ENCODE measurements at regions not wholly inside any gene's neighbourhood (a gene's known extent, or its start where the extent isn't known, plus 50 kb on each side); places are given as distances from the start of the nearest gene placed in this dataset.

GRCh38 chr7:106570146-106570545 is 90.8 kb downstream of the CCDC71L start:
- no peaks in the 10 kb centered on the region for H3K9me3 Mint-ChIP-seq (ENCODE audit: insufficient read depth)
- no peak overlapping the region for H3K4me3 ChIP-seq (ENCODE audit: control extremely low read depth in 1 of 5, extremely low read depth in 1 of 5, insufficient read depth in 1 of 5, low read depth in 2 of 5, low read length in 4 of 5)
- no peaks in the 10 kb centered on the region for H4K20me1 ChIP-seq (ENCODE audit: control insufficient read depth, insufficient read depth, low read length, poor library complexity, severe bottlenecking)
- H3K9me3 ChIP-seq (ENCODE audit: control extremely low read depth in 1 of 3, control insufficient read depth in 2 of 3, insufficient read depth in 1 of 3, low read length in 2 of 3) = no peaks in the 10 kb centered on the region
- no peaks in the 10 kb centered on the region for H3K4me1 ChIP-seq (ENCODE audit: control insufficient read depth in 2 of 2, insufficient read depth in 2 of 2, low read length in 2 of 2)
- H2AFZ ChIP-seq (ENCODE audit: insufficient read depth, low read depth, low read length, poor library complexity, severe bottlenecking) = no peak overlapping the region
- no peak overlapping the region for H3K4me3 Mint-ChIP-seq
- ATAC-seq (ENCODE audit: low read depth) = no peak
- intact Hi-C loops (cut with micrococcal nuclease) = no loop called here
- peaks cover 0 to 5% (median 0%) of the 10 kb centered on the region in 4 experiments for H3K27me3 ChIP-seq (replicated peaks in 1 of 4; ENCODE audit: control extremely low read depth in 1 of 4, control insufficient read depth in 3 of 4, insufficient read depth in 4 of 4, low read length in 3 of 4)
- ChIA-PET POLR2A (no interaction called here), CTCF (no interaction called here)
- no CpG with 5 or more reads among the region's 2 CpGs for WGBS (ENCODE audit: insufficient coverage)
- H3K4me1 Mint-ChIP-seq = no peaks in the 10 kb centered on the region
- H3K79me2 ChIP-seq (ENCODE audit: control insufficient read depth, insufficient read depth, low read length) = no peaks in the 10 kb centered on the region
- no peak overlapping the region for H3K27ac Mint-ChIP-seq
- H3K27me3 Mint-ChIP-seq = peaks cover 4% of the 10 kb centered on the region
- H3K9ac ChIP-seq (ENCODE audit: low read length) = no peak overlapping the region
- H3K27ac ChIP-seq (ENCODE audit: low read length in 2 of 2) = no peak overlapping the region
- TF ChIP-seq EZH2 (IDR thresholded peaks at IDR 0.05; ENCODE audit: borderline replicate concordance, insufficient read depth, low read depth, low read length, poor library complexity, severe bottlenecking) = no peak
- TF ChIP-seq, protein P1, sequence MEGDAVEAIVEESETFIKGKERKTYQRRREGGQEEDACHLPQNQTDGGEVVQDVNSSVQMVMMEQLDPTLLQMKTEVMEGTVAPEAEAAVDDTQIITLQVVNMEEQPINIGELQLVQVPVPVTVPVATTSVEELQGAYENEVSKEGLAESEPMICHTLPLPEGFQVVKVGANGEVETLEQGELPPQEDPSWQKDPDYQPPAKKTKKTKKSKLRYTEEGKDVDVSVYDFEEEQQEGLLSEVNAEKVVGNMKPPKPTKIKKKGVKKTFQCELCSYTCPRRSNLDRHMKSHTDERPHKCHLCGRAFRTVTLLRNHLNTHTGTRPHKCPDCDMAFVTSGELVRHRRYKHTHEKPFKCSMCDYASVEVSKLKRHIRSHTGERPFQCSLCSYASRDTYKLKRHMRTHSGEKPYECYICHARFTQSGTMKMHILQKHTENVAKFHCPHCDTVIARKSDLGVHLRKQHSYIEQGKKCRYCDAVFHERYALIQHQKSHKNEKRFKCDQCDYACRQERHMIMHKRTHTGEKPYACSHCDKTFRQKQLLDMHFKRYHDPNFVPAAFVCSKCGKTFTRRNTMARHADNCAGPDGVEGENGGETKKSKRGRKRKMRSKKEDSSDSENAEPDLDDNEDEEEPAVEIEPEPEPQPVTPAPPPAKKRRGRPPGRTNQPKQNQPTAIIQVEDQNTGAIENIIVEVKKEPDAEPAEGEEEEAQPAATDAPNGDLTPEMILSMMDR (IDR thresholded peaks at IDR 0.05) = no peak
- no peak overlapping the region for H3K4me2 ChIP-seq (replicated peaks; ENCODE audit: low read depth, low read length, poor library complexity, severe bottlenecking)
- no peaks in the 10 kb centered on the region for H3K36me3 ChIP-seq (replicated peaks in 1 of 2; ENCODE audit: control extremely low read depth in 1 of 2, control insufficient read depth in 1 of 2, extremely low read depth in 1 of 2, insufficient read depth in 2 of 2, low read length in 1 of 2)
- no peak for DNase-seq

DNA sequence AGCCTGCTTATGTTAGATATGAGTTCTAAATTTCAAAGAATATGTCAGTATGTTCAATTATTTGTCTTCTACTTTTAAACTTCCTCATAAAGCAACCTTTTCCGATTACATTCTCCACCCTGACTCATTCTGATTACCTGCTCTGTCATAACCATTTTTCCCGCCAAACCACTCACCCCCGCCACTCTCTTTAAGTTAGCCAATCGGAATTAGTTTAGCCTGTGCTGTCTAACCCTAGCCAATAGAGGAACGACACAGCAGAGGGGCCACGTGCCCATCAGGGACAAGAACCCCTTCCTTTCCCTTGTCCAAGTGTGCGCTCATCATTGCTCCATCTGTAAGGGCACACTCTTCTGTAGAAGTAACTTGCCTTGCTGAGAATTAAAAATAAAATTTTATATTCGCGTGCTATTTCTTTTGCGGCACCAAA is 91.4 kb downstream of the CCDC71L start:
- Histone ChIP-seq H2AFZ (ENCODE audit: insufficient read depth, low read depth, low read length, poor library complexity, severe bottlenecking) (no peak overlapping the region), H3K27ac (ENCODE audit: low read length in 2 of 2) (no peak overlapping the region), H3K9me3 (ENCODE audit: control extremely low read depth in 1 of 3, control insufficient read depth in 2 of 3, insufficient read depth in 1 of 3, low read length in 2 of 3) (no peaks in the 10 kb centered on the region), H3K9ac (ENCODE audit: low read length) (no peak overlapping the region), H3K79me2 (ENCODE audit: control insufficient read depth, insufficient read depth, low read length) (no peaks in the 10 kb centered on the region), H3K4me1 (ENCODE audit: control insufficient read depth in 2 of 2, insufficient read depth in 2 of 2, low read length in 2 of 2) (no peaks in the 10 kb centered on the region), H4K20me1 (ENCODE audit: control insufficient read depth, insufficient read depth, low read length, poor library complexity, severe bottlenecking) (no peaks in the 10 kb centered on the region), H3K36me3 (replicated peaks in 1 of 2; ENCODE audit: control extremely low read depth in 1 of 2, control insufficient read depth in 1 of 2, extremely low read depth in 1 of 2, insufficient read depth in 2 of 2, low read length in 1 of 2) (no peaks in the 10 kb centered on the region), H3K4me2 (replicated peaks; ENCODE audit: low read depth, low read length, poor library complexity, severe bottlenecking) (no peak overlapping the region), H3K27me3 (replicated peaks in 1 of 4; ENCODE audit: control extremely low read depth in 1 of 4, control insufficient read depth in 3 of 4, insufficient read depth in 4 of 4, low read length in 3 of 4) (peaks cover 0 to 5% (median 0%) of the 10 kb centered on the region in 4 experiments), H3K4me3 (ENCODE audit: control extremely low read depth in 1 of 5, extremely low read depth in 1 of 5, insufficient read depth in 1 of 5, low read depth in 2 of 5, low read length in 4 of 5) (no peak overlapping the region)
- Mint-ChIP-seq H3K27ac (no peak overlapping the region), H3K9me3 (ENCODE audit: insufficient read depth) (no peaks in the 10 kb centered on the region), H3K4me1 (no peaks in the 10 kb centered on the region), H3K4me3 (no peak overlapping the region), H3K27me3 (peaks cover 4% of the 10 kb centered on the region)
- WGBS (ENCODE audit: insufficient coverage) = 87% methylated on average over 6 of the region's 10 CpGs
- DNase-seq (no peak), ATAC-seq (ENCODE audit: low read depth) (no peak)
- ChIA-PET CTCF (no interaction called here), POLR2A (no interaction called here)
- intact Hi-C loops (cut with micrococcal nuclease) = no loop called here
- no peak for TF ChIP-seq EZH2 (IDR thresholded peaks at IDR 0.05; ENCODE audit: borderline replicate concordance, insufficient read depth, low read depth, low read length, poor library complexity, severe bottlenecking)
- TF ChIP-seq, protein P1 (IDR thresholded peaks at IDR 0.05) = no peak
